HG03520 (cell line): ENCODE measurements at regions not wholly inside any gene's neighbourhood (a gene's known extent, or its start where the extent isn't known, plus 50 kb on each side); places are given as distances from the start of the nearest gene placed in this dataset.
"Not testable (repeated sequence)": the region's sequence is repeated elsewhere in the genome, so short reads cannot be mapped to it uniquely, and the experiment has no call there.

Experiments used
- ATAC-seq: cut with Tn5 transposase; IDR thresholded peaks from one replicate; pipeline ENCODE4 v1.9.1; 2021; ENCODE audit warnings: mild to moderate bottlenecking, moderate library complexity; ENCODE audit not compliant: unreplicated experiment

GRCh38 chr20:6355754-6356451 lies 233.1 kb upstream of the FERMT1 start:
- ATAC-seq = no peak

GRCh38 chr20:6348908-6349307 lies 226.1 kb upstream of the FERMT1 start:
- ATAC-seq = no peak

GRCh38 chr20:6347916-6348315 lies 225.1 kb upstream of the FERMT1 start:
- ATAC-seq = no peak

GRCh38 chr20:6341491-6341890 lies 218.7 kb upstream of the FERMT1 start:
- ATAC-seq = no peak

- ATAC-seq = no peak
Measured at GRCh38 chr20:6339176-6339575, 216.3 kb upstream of the FERMT1 start.

- no peak for ATAC-seq
Measured at GRCh38 chr20:6333110-6333509, 210.3 kb upstream of the FERMT1 start.

GRCh38 chr20:6321235-6321634 lies 198.4 kb upstream of the FERMT1 start:
- ATAC-seq = not testable (repeated sequence)

- no peak for ATAC-seq
Measured at GRCh38 chr20:6311841-6312655, 189.2 kb upstream of the FERMT1 start.

- no peak for ATAC-seq
Measured at GRCh38 chr20:6311097-6311496, 188.3 kb upstream of the FERMT1 start.

- ATAC-seq = no peak
Measured at GRCh38 chr20:6305536-6305935, 182.7 kb upstream of the FERMT1 start.

- ATAC-seq = no peak
Measured at GRCh38 chr20:6302041-6302440, 179.2 kb upstream of the FERMT1 start.

GRCh38 chr20:6299456-6299855 lies 176.6 kb upstream of the FERMT1 start:
- ATAC-seq = no peak

GRCh38 chr20:6298049-6298448 lies 175.2 kb upstream of the FERMT1 start:
- no peak for ATAC-seq

GRCh38 chr20:6295867-6296256 lies 173.0 kb upstream of the FERMT1 start:
- ATAC-seq = no peak

- ATAC-seq = no peak
Measured at GRCh38 chr20:6295127-6295866, 172.5 kb upstream of the FERMT1 start.

GRCh38 chr20:6287471-6287870 lies 164.6 kb upstream of the FERMT1 start:
- no peak for ATAC-seq

GRCh38 chr20:6282642-6283041 lies 159.8 kb upstream of the FERMT1 start:
- ATAC-seq = no peak

GRCh38 chr20:6277661-6278240 lies 154.9 kb upstream of the FERMT1 start:
- ATAC-seq = no peak

- not testable (repeated sequence) for ATAC-seq
Measured at GRCh38 chr20:6270404-6270803, 147.6 kb upstream of the FERMT1 start.

- no peak for ATAC-seq
Measured at GRCh38 chr20:6269168-6269873, 146.5 kb upstream of the FERMT1 start.
